ENCODE measurements at regions not wholly inside any gene's neighbourhood (a gene's known extent, or its start where the extent isn't known, plus 50 kb on each side); places are given as distances from the start of the nearest gene placed in this dataset.

DNA sequence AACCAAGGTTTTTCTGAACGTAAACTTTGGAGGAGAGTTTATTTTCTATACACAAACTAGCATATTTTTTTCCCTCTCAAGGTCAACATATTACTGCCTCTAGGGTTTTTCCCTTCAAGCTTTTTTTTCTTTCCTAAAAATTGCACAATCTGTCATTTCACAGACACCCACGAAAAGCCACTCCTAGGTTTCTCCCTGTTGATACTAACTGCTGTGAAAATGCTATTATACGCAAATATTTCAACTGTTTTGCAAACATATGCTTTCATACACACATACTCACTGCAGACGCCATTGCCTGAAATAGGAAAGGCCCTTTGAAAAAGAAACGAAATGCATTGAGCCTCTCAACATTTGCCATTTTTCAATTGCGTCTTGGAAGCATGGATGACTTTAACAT, 333.0 kb downstream of the CD83 start:
- TF ChIP-seq, protein P1, sequence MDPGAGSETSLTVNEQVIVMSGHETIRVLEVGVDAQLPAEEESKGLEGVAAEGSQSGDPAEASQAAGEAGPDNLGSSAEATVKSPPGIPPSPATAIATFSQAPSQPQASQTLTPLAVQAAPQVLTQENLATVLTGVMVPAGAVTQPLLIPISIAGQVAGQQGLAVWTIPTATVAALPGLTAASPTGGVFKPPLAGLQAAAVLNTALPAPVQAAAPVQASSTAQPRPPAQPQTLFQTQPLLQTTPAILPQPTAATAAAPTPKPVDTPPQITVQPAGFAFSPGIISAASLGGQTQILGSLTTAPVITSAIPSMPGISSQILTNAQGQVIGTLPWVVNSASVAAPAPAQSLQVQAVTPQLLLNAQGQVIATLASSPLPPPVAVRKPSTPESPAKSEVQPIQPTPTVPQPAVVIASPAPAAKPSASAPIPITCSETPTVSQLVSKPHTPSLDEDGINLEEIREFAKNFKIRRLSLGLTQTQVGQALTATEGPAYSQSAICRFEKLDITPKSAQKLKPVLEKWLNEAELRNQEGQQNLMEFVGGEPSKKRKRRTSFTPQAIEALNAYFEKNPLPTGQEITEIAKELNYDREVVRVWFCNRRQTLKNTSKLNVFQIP (CRISPR knock-in tag; IDR thresholded peaks at IDR 0.05; ENCODE audit: borderline replicate concordance, low read depth): no peak
- no peak for TF ChIP-seq ZNF565 (CRISPR knock-in tag; conservative IDR thresholded peaks at IDR 0.05; ENCODE audit: low read depth)
- TF ChIP-seq, protein P2, sequence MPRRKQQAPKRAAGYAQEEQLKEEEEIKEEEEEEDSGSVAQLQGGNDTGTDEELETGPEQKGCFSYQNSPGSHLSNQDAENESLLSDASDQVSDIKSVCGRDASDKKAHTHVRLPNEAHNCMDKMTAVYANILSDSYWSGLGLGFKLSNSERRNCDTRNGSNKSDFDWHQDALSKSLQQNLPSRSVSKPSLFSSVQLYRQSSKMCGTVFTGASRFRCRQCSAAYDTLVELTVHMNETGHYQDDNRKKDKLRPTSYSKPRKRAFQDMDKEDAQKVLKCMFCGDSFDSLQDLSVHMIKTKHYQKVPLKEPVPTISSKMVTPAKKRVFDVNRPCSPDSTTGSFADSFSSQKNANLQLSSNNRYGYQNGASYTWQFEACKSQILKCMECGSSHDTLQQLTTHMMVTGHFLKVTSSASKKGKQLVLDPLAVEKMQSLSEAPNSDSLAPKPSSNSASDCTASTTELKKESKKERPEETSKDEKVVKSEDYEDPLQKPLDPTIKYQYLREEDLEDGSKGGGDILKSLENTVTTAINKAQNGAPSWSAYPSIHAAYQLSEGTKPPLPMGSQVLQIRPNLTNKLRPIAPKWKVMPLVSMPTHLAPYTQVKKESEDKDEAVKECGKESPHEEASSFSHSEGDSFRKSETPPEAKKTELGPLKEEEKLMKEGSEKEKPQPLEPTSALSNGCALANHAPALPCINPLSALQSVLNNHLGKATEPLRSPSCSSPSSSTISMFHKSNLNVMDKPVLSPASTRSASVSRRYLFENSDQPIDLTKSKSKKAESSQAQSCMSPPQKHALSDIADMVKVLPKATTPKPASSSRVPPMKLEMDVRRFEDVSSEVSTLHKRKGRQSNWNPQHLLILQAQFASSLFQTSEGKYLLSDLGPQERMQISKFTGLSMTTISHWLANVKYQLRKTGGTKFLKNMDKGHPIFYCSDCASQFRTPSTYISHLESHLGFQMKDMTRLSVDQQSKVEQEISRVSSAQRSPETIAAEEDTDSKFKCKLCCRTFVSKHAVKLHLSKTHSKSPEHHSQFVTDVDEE (CRISPR knock-in tag; IDR thresholded peaks at IDR 0.05): no peak
- TF ChIP-seq TOX (CRISPR knock-in tag; IDR thresholded peaks at IDR 0.05; ENCODE audit: borderline replicate concordance): no peak
- no peak for TF ChIP-seq ISL1 (CRISPR knock-in tag; IDR thresholded peaks at IDR 0.05)
- TF ChIP-seq TCF4 (CRISPR knock-in tag; IDR thresholded peaks at IDR 0.05; ENCODE audit: borderline replicate concordance): no peak
- TF ChIP-seq, protein P3, sequence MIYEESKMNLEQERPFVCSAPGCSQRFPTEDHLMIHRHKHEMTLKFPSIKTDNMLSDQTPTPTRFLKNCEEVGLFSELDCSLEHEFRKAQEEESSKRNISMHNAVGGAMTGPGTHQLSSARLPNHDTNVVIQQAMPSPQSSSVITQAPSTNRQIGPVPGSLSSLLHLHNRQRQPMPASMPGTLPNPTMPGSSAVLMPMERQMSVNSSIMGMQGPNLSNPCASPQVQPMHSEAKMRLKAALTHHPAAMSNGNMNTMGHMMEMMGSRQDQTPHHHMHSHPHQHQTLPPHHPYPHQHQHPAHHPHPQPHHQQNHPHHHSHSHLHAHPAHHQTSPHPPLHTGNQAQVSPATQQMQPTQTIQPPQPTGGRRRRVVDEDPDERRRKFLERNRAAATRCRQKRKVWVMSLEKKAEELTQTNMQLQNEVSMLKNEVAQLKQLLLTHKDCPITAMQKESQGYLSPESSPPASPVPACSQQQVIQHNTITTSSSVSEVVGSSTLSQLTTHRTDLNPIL (CRISPR knock-in tag; IDR thresholded peaks at IDR 0.05; ENCODE audit: low read depth): no peak
- TF ChIP-seq OSR1 (CRISPR knock-in tag; IDR thresholded peaks at IDR 0.05): no peak
- TF ChIP-seq ZFP30 (CRISPR knock-in tag; IDR thresholded peaks at IDR 0.05): no peak
- TF ChIP-seq GLIS3 (CRISPR knock-in tag; IDR thresholded peaks at IDR 0.05): no peak
- no peak for TF ChIP-seq ZC3H10 (CRISPR knock-in tag; IDR thresholded peaks at IDR 0.05)
- no peak for TF ChIP-seq CSDC2 (CRISPR knock-in tag; IDR thresholded peaks at IDR 0.05)
- no peak for TF ChIP-seq SNAI2 (CRISPR knock-in tag; IDR thresholded peaks at IDR 0.05)
- TF ChIP-seq ZNF8 (CRISPR knock-in tag; IDR thresholded peaks at IDR 0.05): no peak
- TF ChIP-seq, protein P4, sequence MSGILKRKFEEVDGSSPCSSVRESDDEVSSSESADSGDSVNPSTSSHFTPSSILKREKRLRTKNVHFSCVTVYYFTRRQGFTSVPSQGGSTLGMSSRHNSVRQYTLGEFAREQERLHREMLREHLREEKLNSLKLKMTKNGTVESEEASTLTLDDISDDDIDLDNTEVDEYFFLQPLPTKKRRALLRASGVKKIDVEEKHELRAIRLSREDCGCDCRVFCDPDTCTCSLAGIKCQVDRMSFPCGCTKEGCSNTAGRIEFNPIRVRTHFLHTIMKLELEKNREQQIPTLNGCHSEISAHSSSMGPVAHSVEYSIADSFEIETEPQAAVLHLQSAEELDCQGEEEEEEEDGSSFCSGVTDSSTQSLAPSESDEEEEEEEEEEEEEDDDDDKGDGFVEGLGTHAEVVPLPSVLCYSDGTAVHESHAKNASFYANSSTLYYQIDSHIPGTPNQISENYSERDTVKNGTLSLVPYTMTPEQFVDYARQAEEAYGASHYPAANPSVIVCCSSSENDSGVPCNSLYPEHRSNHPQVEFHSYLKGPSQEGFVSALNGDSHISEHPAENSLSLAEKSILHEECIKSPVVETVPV (CRISPR knock-in tag; IDR thresholded peaks at IDR 0.05): no peak
- no peak for TF ChIP-seq ARNTL (CRISPR knock-in tag; IDR thresholded peaks at IDR 0.05; ENCODE audit: borderline replicate concordance, low read depth)
- TF ChIP-seq ESRRG (CRISPR knock-in tag; IDR thresholded peaks at IDR 0.05): no peak
- no peak for TF ChIP-seq ZNF70 (CRISPR knock-in tag; IDR thresholded peaks at IDR 0.05)
- no peak for TF ChIP-seq ZFP3 (CRISPR knock-in tag; IDR thresholded peaks at IDR 0.05)
- ATAC-seq: no peak

DNA sequence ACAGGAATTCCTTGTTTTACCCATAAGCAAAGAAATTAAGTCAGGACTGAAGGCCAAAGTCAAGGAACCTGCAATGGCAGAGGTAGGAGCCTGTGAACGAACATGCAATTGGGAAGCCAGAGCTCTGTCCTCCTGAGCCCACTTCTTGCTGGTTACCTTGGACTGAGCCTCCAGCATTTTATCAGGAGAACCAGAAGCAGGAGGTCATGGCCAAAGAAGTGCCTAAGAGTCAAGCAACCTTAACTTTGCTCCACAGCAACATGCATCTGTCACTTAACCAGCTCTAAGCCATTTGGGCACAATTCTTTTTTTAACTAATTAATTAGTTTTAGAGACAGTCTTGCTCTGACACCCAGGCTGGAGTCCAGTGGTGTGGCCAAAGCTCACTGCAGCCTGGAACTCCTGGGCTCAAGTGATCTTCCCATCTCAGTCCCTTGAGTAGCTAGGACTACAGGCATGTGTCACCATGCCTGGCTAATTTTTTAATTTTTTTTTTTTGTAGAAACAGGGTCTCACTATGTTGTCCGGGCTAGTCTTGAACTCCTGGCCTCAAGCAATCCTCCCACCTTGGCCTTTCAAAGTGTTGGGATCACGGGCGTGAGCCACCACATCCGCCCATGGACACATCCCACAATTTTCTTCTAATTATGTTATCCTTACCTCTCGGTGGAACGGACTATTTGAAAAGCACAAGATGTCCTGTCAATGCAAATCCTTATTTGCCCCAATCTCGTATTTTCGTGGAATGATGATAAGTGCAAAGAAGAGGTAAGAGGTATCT, 334.2 kb downstream of the CD83 start:
- no peak for ATAC-seq
- TF ChIP-seq BACH2 (CRISPR knock-in tag; IDR thresholded peaks at IDR 0.05; ENCODE audit: borderline replicate concordance) (no peak), ARNTL (CRISPR knock-in tag; IDR thresholded peaks at IDR 0.05; ENCODE audit: borderline replicate concordance, low read depth) (no peak), GLIS3 (CRISPR knock-in tag; IDR thresholded peaks at IDR 0.05) (no peak), ZFP3 (CRISPR knock-in tag; IDR thresholded peaks at IDR 0.05) (no peak), ZFP30 (CRISPR knock-in tag; IDR thresholded peaks at IDR 0.05) (no peak), SNAI2 (CRISPR knock-in tag; IDR thresholded peaks at IDR 0.05) (no peak), PPARA (CRISPR knock-in tag; IDR thresholded peaks at IDR 0.05; ENCODE audit: borderline replicate concordance) (no peak), ISL1 (CRISPR knock-in tag; IDR thresholded peaks at IDR 0.05) (no peak)
- TF ChIP-seq, protein P5, sequence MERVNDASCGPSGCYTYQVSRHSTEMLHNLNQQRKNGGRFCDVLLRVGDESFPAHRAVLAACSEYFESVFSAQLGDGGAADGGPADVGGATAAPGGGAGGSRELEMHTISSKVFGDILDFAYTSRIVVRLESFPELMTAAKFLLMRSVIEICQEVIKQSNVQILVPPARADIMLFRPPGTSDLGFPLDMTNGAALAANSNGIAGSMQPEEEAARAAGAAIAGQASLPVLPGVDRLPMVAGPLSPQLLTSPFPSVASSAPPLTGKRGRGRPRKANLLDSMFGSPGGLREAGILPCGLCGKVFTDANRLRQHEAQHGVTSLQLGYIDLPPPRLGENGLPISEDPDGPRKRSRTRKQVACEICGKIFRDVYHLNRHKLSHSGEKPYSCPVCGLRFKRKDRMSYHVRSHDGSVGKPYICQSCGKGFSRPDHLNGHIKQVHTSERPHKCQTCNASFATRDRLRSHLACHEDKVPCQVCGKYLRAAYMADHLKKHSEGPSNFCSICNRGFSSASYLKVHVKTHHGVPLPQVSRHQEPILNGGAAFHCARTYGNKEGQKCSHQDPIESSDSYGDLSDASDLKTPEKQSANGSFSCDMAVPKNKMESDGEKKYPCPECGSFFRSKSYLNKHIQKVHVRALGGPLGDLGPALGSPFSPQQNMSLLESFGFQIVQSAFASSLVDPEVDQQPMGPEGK (CRISPR knock-in tag; IDR thresholded peaks at IDR 0.05; ENCODE audit: borderline replicate concordance): no peak
- TF ChIP-seq, protein P3 (CRISPR knock-in tag; IDR thresholded peaks at IDR 0.05; ENCODE audit: low read depth): no peak
- TF ChIP-seq, protein P4 (CRISPR knock-in tag; IDR thresholded peaks at IDR 0.05): no peak
- TF ChIP-seq, protein P1 (CRISPR knock-in tag; IDR thresholded peaks at IDR 0.05; ENCODE audit: borderline replicate concordance, low read depth): no peak
